ENCODE measurements at regions not wholly inside any gene's neighbourhood (a gene's known extent, or its start where the extent isn't known, plus 50 kb on each side); places are given as distances from the start of the nearest gene placed in this dataset.

DNA sequence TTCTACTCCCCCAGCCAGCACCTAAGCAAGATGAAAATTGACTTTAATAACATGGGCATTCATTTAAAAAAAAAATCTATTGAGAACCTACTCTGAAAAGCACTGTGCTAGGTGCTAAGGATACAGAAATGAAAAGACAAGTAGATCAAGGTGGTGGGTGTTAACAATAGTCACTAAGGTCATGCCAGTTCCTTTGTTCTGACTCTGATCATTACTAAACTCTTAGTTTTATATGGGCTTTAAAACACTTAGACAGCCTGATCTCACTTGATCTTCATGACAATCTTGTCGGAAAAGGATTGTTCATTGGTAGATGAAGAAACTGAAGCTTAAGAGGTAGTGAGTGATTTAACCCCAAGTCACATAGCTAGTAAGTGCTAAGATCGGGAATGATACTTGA lies 285.7 kb upstream of the PRDM1 start:
- TF ChIP-seq TAF1 (IDR thresholded peaks at IDR 0.05; ENCODE audit: low read depth, low read length) (no peak), POLR2A (IDR thresholded peaks at IDR 0.05; ENCODE audit: low read depth, low read length) (no peak), POLR2AphosphoS5 (IDR thresholded peaks at IDR 0.05; ENCODE audit: low read depth, low read length) (no peak), PAX5 (IDR thresholded peaks at IDR 0.05; ENCODE audit: insufficient read depth, low read length, severe bottlenecking) (no peak)

All from GM12891 (cell line).